Upper lobe of left lung (tissue), 6 donors: ENCODE measurements at regions not wholly inside any gene's neighbourhood (a gene's known extent, or its start where the extent isn't known, plus 50 kb on each side); places are given as distances from the start of the nearest gene placed in this dataset.

Experiments
- ATAC-seq, 2 donors: fragments of 200-7000 bp; cut with Tn5 transposase; one replicate each; pipeline ENCODE4 v1.9.1; 2022; ENCODE audit warnings: mild to moderate bottlenecking in 2 of 2, moderate library complexity in 2 of 2; ENCODE audit not compliant: low FRiP score in 2 of 2
- DNase-seq, 2 donors: peaks; one replicate each; pipeline ENCODE4 v3.0.0-alpha.2; 2019 to 2020
- H3K27ac ChIP-seq, 4 donors: fragments of 200-600 bp; sonication (generic); one replicate each; pipeline ENCODE4 v1.5.1; 2016 to 2019
- H3K27me3 ChIP-seq, 4 donors: fragments of 200-600 bp; sonication (generic); one replicate each; pipeline ENCODE4 v1.5.1; 2017 to 2019
- H3K36me3 ChIP-seq, 4 donors: fragments of 200-600 bp; sonication (generic); one replicate each; pipeline ENCODE4 v1.5.1; 2016 to 2019
- H3K4me1 ChIP-seq, 4 donors: fragments of 200-600 bp; sonication (generic); one replicate each; pipeline ENCODE4 v1.5.1; 2018 to 2019
- H3K4me3 ChIP-seq, 4 donors: fragments of 200-600 bp; sonication (generic); one replicate each; pipeline ENCODE4 v1.5.1; 2017 to 2019; ENCODE audit warnings: mild to moderate bottlenecking in 2 of 4, moderate library complexity in 1 of 4
- H3K9me3 ChIP-seq, 4 donors: fragments of 200-600 bp; sonication (generic); one replicate each; pipeline ENCODE4 v1.5.1; 2018 to 2019
- CTCF ChIP-seq, 6 experiments: fragments of 450-650 bp in 4 of 6; fragments of 200-600 bp in 2 of 6; sonication (generic) in 2 of 6; IDR thresholded peaks; one replicate each; pipeline ENCODE4 v1.5.1; 2016 to 2019; ENCODE audit warnings: antibody characterized with exemption in 6 of 6
- EP300 ChIP-seq, 4 donors: sonication (generic); formaldehyde crosslinking; IDR thresholded peaks; one replicate each; pipeline ENCODE4 v1.5.1; 2017; ENCODE audit warnings: antibody characterized with exemption in 4 of 4, control low read depth in 2 of 4
- POLR2A ChIP-seq, 4 donors: fragments of 450-650 bp; IDR thresholded peaks; one replicate each; pipeline ENCODE4 v1.5.1; 2016 to 2017; ENCODE audit warnings: antibody characterized with exemption in 4 of 4, mild to moderate bottlenecking in 2 of 4
- POLR2AphosphoS5 ChIP-seq, 2 donors: sonication (generic); formaldehyde crosslinking; IDR thresholded peaks; one replicate each; pipeline ENCODE4 v1.5.1; 2017; ENCODE audit warnings: antibody characterized with exemption in 2 of 2
- WGBS, 2 donors: methylation state at CpG; one replicate each; pipeline ENCODE4 v1.1.5; 2017 to 2018; 5-methylcytosine and 5-hydroxymethylcytosine counted together
- donor health status: DM: no; HTN: no; CAD: no; lungs with moderate emphysema.
- donor health status: DM: no; HTN: yes; CAD: no; lungs with severe emphysema.

- Histone ChIP-seq H3K4me3 (no peak overlapping the region), H3K27me3 (no peaks in the 10 kb centered on the region), H3K36me3 (no peaks in the 10 kb centered on the region), H3K4me1 (peaks cover 0 to 6% (median 0%) of the 10 kb centered on the region in 4 donors), H3K27ac (peak overlapping the region in 1 of 4 donors; percentile 30), H3K9me3 (no peaks in the 10 kb centered on the region)
- WGBS, 2 donors: 56 to 64% methylated on average over 7 of the region's 7 CpGs
- no peak for DNase-seq
- no peak for TF ChIP-seq CTCF (IDR thresholded peaks at IDR 0.05)
- no peak for TF ChIP-seq POLR2A (IDR thresholded peaks at IDR 0.05)
- TF ChIP-seq POLR2AphosphoS5 (IDR thresholded peaks at IDR 0.05): no peak
- TF ChIP-seq EP300 (IDR thresholded peaks at IDR 0.05): peak in 1 of 4 donors; percentile 19
- ATAC-seq: peak in 1 of 2 donors; percentile 23
These were observed 92.3 kb upstream of the ROPN1 start for GRCh38 chr3:124084022-124084881.

GRCh38 chr3:124088801-124089200 lies 96.9 kb upstream of the ROPN1 start:
- 80 to 86% methylated on average over 2 of the region's 2 CpGs for WGBS, 2 donors
- peaks cover 0 to 5% (median 0%) of the 10 kb centered on the region in 4 donors for H3K4me1 ChIP-seq
- H3K9me3 ChIP-seq: no peaks in the 10 kb centered on the region
- H3K27me3 ChIP-seq: no peaks in the 10 kb centered on the region
- H3K27ac ChIP-seq: no peak overlapping the region
- no peak for TF ChIP-seq EP300 (IDR thresholded peaks at IDR 0.05)
- no peak for TF ChIP-seq POLR2A (IDR thresholded peaks at IDR 0.05)
- no peak for TF ChIP-seq CTCF (IDR thresholded peaks at IDR 0.05)
- no peak for TF ChIP-seq POLR2AphosphoS5 (IDR thresholded peaks at IDR 0.05)
- no peak for ATAC-seq
- DNase-seq: no peak
- H3K4me3 ChIP-seq: no peak overlapping the region
- H3K36me3 ChIP-seq: no peaks in the 10 kb centered on the region

GRCh38 chr3:124089214-124089613 lies 97.3 kb upstream of the ROPN1 start:
- DNase-seq (no peak), ATAC-seq (no peak)
- Histone ChIP-seq H3K4me1 (peaks cover 0 to 1% (median 0%) of the 10 kb centered on the region in 4 donors), H3K27me3 (no peaks in the 10 kb centered on the region), H3K4me3 (no peak overlapping the region), H3K36me3 (no peaks in the 10 kb centered on the region), H3K9me3 (no peaks in the 10 kb centered on the region), H3K27ac (no peak overlapping the region)
- 82 to 83% methylated on average over 2 of the region's 2 CpGs for WGBS, 2 donors
- TF ChIP-seq POLR2AphosphoS5 (IDR thresholded peaks at IDR 0.05): no peak
- no peak for TF ChIP-seq EP300 (IDR thresholded peaks at IDR 0.05)
- TF ChIP-seq CTCF (IDR thresholded peaks at IDR 0.05): no peak
- TF ChIP-seq POLR2A (IDR thresholded peaks at IDR 0.05): no peak

- Histone ChIP-seq H3K36me3 (no peaks in the 10 kb centered on the region), H3K27me3 (no peaks in the 10 kb centered on the region), H3K4me3 (no peak overlapping the region), H3K9me3 (no peaks in the 10 kb centered on the region), H3K27ac (no peak overlapping the region), H3K4me1 (no peaks in the 10 kb centered on the region)
- ATAC-seq: no peak
- no peak for DNase-seq
- TF ChIP-seq POLR2A (IDR thresholded peaks at IDR 0.05) (no peak), POLR2AphosphoS5 (IDR thresholded peaks at IDR 0.05) (no peak), CTCF (IDR thresholded peaks at IDR 0.05) (no peak), EP300 (IDR thresholded peaks at IDR 0.05) (no peak)
- 76 to 92% methylated on average over 1 of the region's 1 CpG for WGBS, 2 donors
These were observed 99.8 kb upstream of the ROPN1 start for GRCh38 chr3:124091716-124092115.

GRCh38 chr3:124092811-124093210 lies 100.9 kb upstream of the ROPN1 start:
- no peak for ATAC-seq
- TF ChIP-seq CTCF (IDR thresholded peaks at IDR 0.05) (no peak), POLR2A (IDR thresholded peaks at IDR 0.05) (no peak)
- no peaks in the 10 kb centered on the region for H3K27me3 ChIP-seq
- 79 to 82% methylated on average over 6 to 8 of the region's 8 CpGs for WGBS, 2 donors
- no peak overlapping the region for H3K4me3 ChIP-seq
- H3K9me3 ChIP-seq: no peaks in the 10 kb centered on the region
- DNase-seq: no peak
- H3K36me3 ChIP-seq: no peaks in the 10 kb centered on the region
- H3K27ac ChIP-seq: no peak overlapping the region
- no peaks in the 10 kb centered on the region for H3K4me1 ChIP-seq
